ENCODE measurements at regions not wholly inside any gene's neighbourhood (a gene's known extent, or its start where the extent isn't known, plus 50 kb on each side); places are given as distances from the start of the nearest gene placed in this dataset.

- TF ChIP-seq POLR2AphosphoS5 (IDR thresholded peaks at IDR 0.05), result no peak
- TF ChIP-seq CTCF (IDR thresholded peaks at IDR 0.05), result no peak
These were observed 827.6 kb downstream of the C12orf50 start for GRCh38 chr12:87201598-87201997.

Measured in prostate gland (tissue), 2 donors.